Neural progenitor cell (in vitro differentiated cells): ENCODE measurements at regions not wholly inside any gene's neighbourhood (a gene's known extent, or its start where the extent isn't known, plus 50 kb on each side); places are given as distances from the start of the nearest gene placed in this dataset.

ENCODE experiments used
- DNase-seq: peaks from one replicate; pipeline ENCODE4 v3.0.0-alpha.2; 2016; ENCODE audit warnings: low spot score
- H2AFZ ChIP-seq: fragments of 200-600 bp; sonication (generic); replicated peaks from 2 replicates; pipeline ENCODE4 v1.6.1; 2016; ENCODE audit warnings: antibody characterized with exemption
- H3F3A ChIP-seq: fragments of 200-600 bp; sonication (generic); 2 replicates; pipeline ENCODE4 v1.6.1; 2016; ENCODE audit warnings: antibody characterized with exemption, low read depth
- H3K27ac ChIP-seq: fragments of 200-600 bp; sonication (generic); 2 replicates; pipeline ENCODE4 v1.5.1; 2016; ENCODE audit warnings: mild to moderate bottlenecking
- H3K27me3 ChIP-seq: fragments of 200-600 bp; sonication (generic); 2 replicates; pipeline ENCODE4 v1.6.1; 2016; ENCODE audit warnings: mild to moderate bottlenecking, moderate library complexity
- H3K36me3 ChIP-seq: fragments of 200-600 bp; sonication (generic); 2 replicates; pipeline ENCODE4 v1.5.1; 2016
- H3K4me1 ChIP-seq: fragments of 200-600 bp; sonication (generic); 2 replicates; pipeline ENCODE4 v1.6.1; 2016; ENCODE audit warnings: mixed run types
- H3K4me2 ChIP-seq: fragments of 200-600 bp; sonication (generic); 2 replicates; pipeline ENCODE4 v1.6.1; 2016
- H3K4me3 ChIP-seq: fragments of 200-600 bp; sonication (generic); 2 replicates; pipeline ENCODE4 v1.5.1; 2016
- H3K79me2 ChIP-seq: fragments of 200-600 bp; sonication (generic); 2 replicates; pipeline ENCODE4 v1.6.1; 2016; ENCODE audit warnings: low read depth
- H3K9ac ChIP-seq: fragments of 200-600 bp; sonication (generic); 2 replicates; pipeline ENCODE4 v1.6.1; 2016
- H3K9me3 ChIP-seq: fragments of 200-600 bp; sonication (generic); 2 replicates; pipeline ENCODE4 v1.5.1; 2016; ENCODE audit warnings: low read depth
- H4K20me1 ChIP-seq: fragments of 200-600 bp; sonication (generic); 2 replicates; pipeline ENCODE4 v1.6.1; 2016; ENCODE audit warnings: low read depth
- H3K27ac Mint-ChIP-seq: 3 replicates; pipeline ENCODE4 v1.8.0; 2021; ENCODE audit warnings: mixed read lengths
- H3K27me3 Mint-ChIP-seq: 2 replicates; pipeline ENCODE4 v1.8.0; 2022; ENCODE audit warnings: low read depth, mild to moderate bottlenecking, inconsistent platforms, moderate library complexity, mixed read lengths; ENCODE audit not compliant: insufficient read depth
- H3K36me3 Mint-ChIP-seq: 3 replicates; pipeline ENCODE4 v1.8.0; 2021; ENCODE audit warnings: mixed read lengths
- H3K4me1 Mint-ChIP-seq: 3 replicates; pipeline ENCODE4 v1.8.0; 2021; ENCODE audit warnings: mixed read lengths
- H3K4me3 Mint-ChIP-seq: 3 replicates; pipeline ENCODE4 v1.8.0; 2021; ENCODE audit warnings: mild to moderate bottlenecking, moderate library complexity, mixed read lengths
- H3K9me3 Mint-ChIP-seq: 3 replicates; pipeline ENCODE4 v1.8.0; 2020; ENCODE audit warnings: mixed read lengths
- EZH2 ChIP-seq: fragments of 200-600 bp; sonication (generic); IDR thresholded peaks from 2 replicates; pipeline ENCODE4 v1.6.1; 2017; ENCODE audit warnings: antibody characterized with exemption, mild to moderate bottlenecking, moderate library complexity
- EZH2phosphoT487 ChIP-seq: fragments of 200-600 bp; sonication (generic); IDR thresholded peaks from 2 replicates; pipeline ENCODE4 v1.6.1; 2017; ENCODE audit warnings: antibody characterized with exemption
- TF ChIP-seq, protein P1 (sequence below): fragments of 200-600 bp; sonication (generic); IDR thresholded peaks from 2 replicates; pipeline ENCODE4 v1.5.1; 2017; ENCODE audit warnings: antibody characterized with exemption, mild to moderate bottlenecking

DNA sequence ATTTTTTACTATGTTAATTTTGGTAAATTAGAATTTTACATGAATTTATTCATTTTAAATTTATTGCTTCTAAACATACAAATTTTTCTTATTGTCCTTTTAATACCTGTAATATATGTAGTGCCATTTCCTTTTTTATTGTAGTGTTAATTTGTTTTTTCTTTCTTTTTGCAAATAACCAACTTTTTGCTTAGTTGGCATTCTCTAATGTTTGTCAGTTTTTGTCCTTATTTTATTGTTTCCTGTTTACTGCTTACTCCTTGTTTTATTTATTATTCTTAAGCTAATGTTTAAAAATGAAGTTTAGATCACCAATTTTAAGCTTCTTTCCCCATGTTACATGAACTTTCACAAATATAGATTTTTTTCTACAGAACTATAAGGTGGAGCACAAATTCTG, 516.6 kb downstream of the SLITRK1 start:
- H3K4me1 ChIP-seq, result no peaks in the 10 kb centered on the region
- Mint-ChIP-seq H3K4me1 (no peaks in the 10 kb centered on the region), H3K27me3 (no peaks in the 10 kb centered on the region), H3K4me3 (no peak overlapping the region), H3K9me3 (no peaks in the 10 kb centered on the region), H3K36me3 (no peaks in the 10 kb centered on the region), H3K27ac (no peak overlapping the region)
- no peaks in the 10 kb centered on the region for H3K27me3 ChIP-seq
- no peak for DNase-seq
- TF ChIP-seq EZH2 (no peak), EZH2phosphoT487 (no peak)
- TF ChIP-seq, protein P1, sequence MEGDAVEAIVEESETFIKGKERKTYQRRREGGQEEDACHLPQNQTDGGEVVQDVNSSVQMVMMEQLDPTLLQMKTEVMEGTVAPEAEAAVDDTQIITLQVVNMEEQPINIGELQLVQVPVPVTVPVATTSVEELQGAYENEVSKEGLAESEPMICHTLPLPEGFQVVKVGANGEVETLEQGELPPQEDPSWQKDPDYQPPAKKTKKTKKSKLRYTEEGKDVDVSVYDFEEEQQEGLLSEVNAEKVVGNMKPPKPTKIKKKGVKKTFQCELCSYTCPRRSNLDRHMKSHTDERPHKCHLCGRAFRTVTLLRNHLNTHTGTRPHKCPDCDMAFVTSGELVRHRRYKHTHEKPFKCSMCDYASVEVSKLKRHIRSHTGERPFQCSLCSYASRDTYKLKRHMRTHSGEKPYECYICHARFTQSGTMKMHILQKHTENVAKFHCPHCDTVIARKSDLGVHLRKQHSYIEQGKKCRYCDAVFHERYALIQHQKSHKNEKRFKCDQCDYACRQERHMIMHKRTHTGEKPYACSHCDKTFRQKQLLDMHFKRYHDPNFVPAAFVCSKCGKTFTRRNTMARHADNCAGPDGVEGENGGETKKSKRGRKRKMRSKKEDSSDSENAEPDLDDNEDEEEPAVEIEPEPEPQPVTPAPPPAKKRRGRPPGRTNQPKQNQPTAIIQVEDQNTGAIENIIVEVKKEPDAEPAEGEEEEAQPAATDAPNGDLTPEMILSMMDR, result no peak
- H3F3A ChIP-seq, result no peaks in the 10 kb centered on the region
- no peaks in the 10 kb centered on the region for H4K20me1 ChIP-seq
- H3K4me3 ChIP-seq, result no peak overlapping the region
- H3K9me3 ChIP-seq, result no peaks in the 10 kb centered on the region
- no peak overlapping the region for H3K27ac ChIP-seq
- no peaks in the 10 kb centered on the region for H3K36me3 ChIP-seq
- no peak overlapping the region for H3K9ac ChIP-seq
- H3K79me2 ChIP-seq, result no peaks in the 10 kb centered on the region
- H3K4me2 ChIP-seq, result no peak overlapping the region
- no peak overlapping the region for H2AFZ ChIP-seq

GRCh38 chr13:83355041-83355440, 527.2 kb downstream of the SLITRK1 start:
- H4K20me1 ChIP-seq, result no peaks in the 10 kb centered on the region
- no peak overlapping the region for H3K4me3 ChIP-seq
- no peak for DNase-seq
- H3K27me3 ChIP-seq, result no peaks in the 10 kb centered on the region
- no peaks in the 10 kb centered on the region for H3K9me3 Mint-ChIP-seq
- H3K79me2 ChIP-seq, result no peaks in the 10 kb centered on the region
- no peaks in the 10 kb centered on the region for H3K4me1 ChIP-seq
- H3K27ac ChIP-seq, result no peak overlapping the region
- no peaks in the 10 kb centered on the region for H3K36me3 Mint-ChIP-seq
- H3K4me1 Mint-ChIP-seq, result no peaks in the 10 kb centered on the region
- H3F3A ChIP-seq, result no peaks in the 10 kb centered on the region
- no peaks in the 10 kb centered on the region for H3K27me3 Mint-ChIP-seq
- no peak overlapping the region for H3K27ac Mint-ChIP-seq
- H3K4me2 ChIP-seq, result no peak overlapping the region
- no peak overlapping the region for H2AFZ ChIP-seq
- no peaks in the 10 kb centered on the region for H3K9me3 ChIP-seq
- no peak overlapping the region for H3K9ac ChIP-seq
- H3K4me3 Mint-ChIP-seq, result no peak overlapping the region
- no peak for TF ChIP-seq EZH2
- TF ChIP-seq EZH2phosphoT487, result no peak
- TF ChIP-seq, protein P1, result no peak
- H3K36me3 ChIP-seq, result no peaks in the 10 kb centered on the region

DNA sequence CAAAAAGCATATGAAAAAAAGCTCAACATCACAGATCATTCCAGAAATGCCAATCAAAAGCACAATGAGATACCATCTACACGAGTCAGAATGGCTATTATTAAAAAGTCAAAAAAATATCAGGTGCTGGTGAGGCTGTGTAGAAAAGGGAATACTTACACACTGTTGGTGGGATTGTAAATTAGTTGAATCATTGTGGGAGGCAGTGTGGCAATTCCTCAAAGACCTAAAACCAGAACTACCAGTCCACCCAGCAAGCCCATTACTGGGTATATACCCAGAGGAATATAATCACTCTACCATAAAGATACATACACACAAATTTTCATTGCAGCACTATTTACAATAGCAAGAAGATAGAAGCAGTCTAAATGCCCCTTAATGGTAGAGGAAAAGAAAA, 529.9 kb downstream of the SLITRK1 start:
- no peaks in the 10 kb centered on the region for H3K36me3 ChIP-seq
- H3K9ac ChIP-seq, result no peak overlapping the region
- no peaks in the 10 kb centered on the region for H3K4me1 ChIP-seq
- DNase-seq, result no peak
- no peaks in the 10 kb centered on the region for H4K20me1 ChIP-seq
- no peaks in the 10 kb centered on the region for H3F3A ChIP-seq
- H3K4me3 ChIP-seq, result no peak overlapping the region
- no peak overlapping the region for H3K27ac ChIP-seq
- Mint-ChIP-seq H3K4me3 (no peak overlapping the region), H3K4me1 (no peaks in the 10 kb centered on the region), H3K27me3 (no peaks in the 10 kb centered on the region), H3K27ac (no peak overlapping the region), H3K9me3 (no peaks in the 10 kb centered on the region), H3K36me3 (no peaks in the 10 kb centered on the region)
- H3K4me2 ChIP-seq, result no peak overlapping the region
- H3K79me2 ChIP-seq, result no peaks in the 10 kb centered on the region
- no peaks in the 10 kb centered on the region for H3K27me3 ChIP-seq
- H2AFZ ChIP-seq, result no peak overlapping the region
- TF ChIP-seq, protein P1, result no peak
- TF ChIP-seq EZH2, result no peak
- TF ChIP-seq EZH2phosphoT487, result no peak
- H3K9me3 ChIP-seq, result no peaks in the 10 kb centered on the region

GRCh38 chr13:83350569-83350968, 531.7 kb downstream of the SLITRK1 start:
- Histone ChIP-seq H3K36me3 (no peaks in the 10 kb centered on the region), H4K20me1 (no peaks in the 10 kb centered on the region), H3K9ac (no peak overlapping the region), H3K9me3 (no peaks in the 10 kb centered on the region), H3F3A (no peaks in the 10 kb centered on the region), H3K27me3 (no peaks in the 10 kb centered on the region), H2AFZ (no peak overlapping the region), H3K4me2 (no peak overlapping the region), H3K27ac (no peak overlapping the region), H3K4me3 (no peak overlapping the region), H3K4me1 (no peaks in the 10 kb centered on the region), H3K79me2 (no peaks in the 10 kb centered on the region)
- DNase-seq, result no peak
- Mint-ChIP-seq H3K4me1 (no peaks in the 10 kb centered on the region), H3K27ac (no peak overlapping the region), H3K4me3 (no peak overlapping the region), H3K27me3 (no peaks in the 10 kb centered on the region), H3K9me3 (no peaks in the 10 kb centered on the region), H3K36me3 (no peaks in the 10 kb centered on the region)
- TF ChIP-seq EZH2, result no peak
- TF ChIP-seq EZH2phosphoT487, result no peak
- TF ChIP-seq, protein P1, result no peak
